TTC549 (cell line): ENCODE measurements at regions not wholly inside any gene's neighbourhood (a gene's known extent, or its start where the extent isn't known, plus 50 kb on each side); places are given as distances from the start of the nearest gene placed in this dataset.

Experiments
- FAIRE-seq: peaks from 2 replicates; lab custom pipeline; 2012; peaks lifted over from hg19 to GRCh38; lab: Jason Lieb, UNC

DNA sequence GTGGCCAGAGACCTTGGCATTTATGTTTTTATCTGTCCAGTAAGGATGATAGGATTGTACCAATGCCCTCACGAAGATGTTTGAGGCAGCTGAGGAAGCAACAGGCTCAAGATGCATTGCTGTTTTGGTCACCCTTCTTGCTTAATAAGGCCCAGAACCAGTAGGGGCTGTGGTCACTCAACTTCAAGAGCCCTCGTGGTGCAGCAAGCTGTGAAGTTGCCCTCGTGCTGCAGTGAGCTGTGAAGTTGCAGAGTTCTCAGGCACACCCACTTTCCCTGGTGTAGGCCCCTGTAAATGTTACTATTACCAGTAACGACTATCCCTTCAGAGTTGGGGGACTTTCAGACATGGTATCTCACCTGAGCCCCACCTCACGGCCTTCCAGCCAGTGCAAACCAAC lies 207.6 kb upstream of the LYZL1 start:
- no peak for FAIRE-seq

DNA sequence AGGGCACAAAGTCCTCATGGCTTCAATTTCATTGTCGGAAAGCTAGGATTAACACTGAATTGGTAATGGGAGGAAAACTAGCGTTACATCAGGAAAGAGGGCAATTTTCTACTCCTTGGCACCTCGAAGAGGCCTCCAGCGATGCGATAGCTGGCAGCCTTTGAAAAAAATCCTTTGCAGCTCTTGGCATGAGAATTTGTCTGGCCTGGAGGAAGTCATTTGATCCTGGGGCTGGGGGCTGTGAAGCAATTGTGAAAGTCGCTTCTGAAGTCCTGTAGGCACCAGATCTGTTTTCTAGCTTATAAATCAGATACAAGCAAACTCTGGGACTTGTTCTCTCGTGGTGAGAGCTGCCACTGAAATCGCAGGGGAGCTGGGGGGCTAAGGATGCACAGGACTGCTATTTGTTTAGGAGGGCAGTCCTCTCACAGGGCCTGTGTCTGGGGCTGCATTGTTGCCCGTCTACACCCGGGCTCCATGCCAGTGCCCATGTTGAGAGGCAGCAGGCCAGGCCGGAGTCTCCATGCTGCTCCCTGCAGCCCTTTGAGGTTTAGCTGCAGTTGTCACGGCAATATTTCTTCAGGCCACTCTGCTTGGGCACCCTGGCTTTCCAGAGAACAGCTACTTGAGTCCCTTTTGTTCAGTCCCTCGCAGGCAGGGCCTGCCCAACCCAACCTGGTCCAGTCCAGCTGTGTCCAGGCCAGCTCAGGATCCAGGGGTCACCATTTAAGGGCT lies 206.8 kb upstream of the LYZL1 start:
- no peak for FAIRE-seq

DNA sequence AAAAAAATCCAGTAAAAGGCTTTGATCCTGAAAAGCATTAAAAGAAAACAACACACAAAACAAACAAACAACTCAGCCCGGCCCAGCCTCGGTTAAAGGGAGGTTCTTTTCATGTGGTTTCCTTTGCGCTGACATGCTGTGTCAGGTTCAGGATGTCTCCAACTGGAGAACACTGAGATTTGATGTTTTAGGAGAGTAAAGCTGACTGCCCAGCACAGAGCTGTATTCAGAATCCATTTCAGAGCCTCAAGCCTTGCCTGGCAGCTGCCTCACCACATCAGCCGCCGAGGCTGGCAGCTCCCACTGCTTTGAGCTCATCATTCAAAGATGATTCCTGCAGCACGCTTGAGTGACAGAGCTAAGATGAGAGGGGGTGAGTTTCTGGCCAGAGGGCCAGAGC lies 205.8 kb upstream of the LYZL1 start:
- FAIRE-seq: no peak

DNA sequence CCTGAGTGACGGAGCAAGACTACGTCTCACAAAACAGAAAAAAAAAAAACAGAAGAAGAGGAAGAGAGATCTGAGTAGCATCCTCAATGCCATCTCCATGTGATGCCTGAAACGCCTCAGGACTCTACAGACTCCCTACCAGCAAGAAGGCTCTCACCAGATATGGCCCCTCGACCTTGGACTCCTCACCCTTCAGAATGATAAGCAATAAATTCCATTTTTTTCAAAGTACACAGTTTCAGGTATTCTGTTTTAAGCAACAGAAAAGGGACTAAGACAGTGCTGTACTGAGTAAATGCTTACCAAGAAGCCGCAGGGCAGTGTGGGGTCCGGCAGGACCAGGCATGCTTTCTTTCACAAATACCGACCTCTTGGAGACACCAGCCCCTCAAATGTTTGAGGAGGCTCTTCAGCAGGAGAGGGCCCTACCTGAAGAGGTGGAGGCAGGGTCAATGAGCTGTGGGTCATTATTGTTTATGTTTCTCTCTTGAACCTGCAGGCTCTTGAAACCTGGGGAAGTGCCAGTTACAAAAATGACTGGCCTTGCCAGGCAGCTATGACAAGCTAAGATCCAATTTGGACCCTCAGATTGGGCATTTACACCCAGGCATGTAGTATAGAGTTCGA lies 204.1 kb upstream of the LYZL1 start:
- FAIRE-seq: no peak

DNA sequence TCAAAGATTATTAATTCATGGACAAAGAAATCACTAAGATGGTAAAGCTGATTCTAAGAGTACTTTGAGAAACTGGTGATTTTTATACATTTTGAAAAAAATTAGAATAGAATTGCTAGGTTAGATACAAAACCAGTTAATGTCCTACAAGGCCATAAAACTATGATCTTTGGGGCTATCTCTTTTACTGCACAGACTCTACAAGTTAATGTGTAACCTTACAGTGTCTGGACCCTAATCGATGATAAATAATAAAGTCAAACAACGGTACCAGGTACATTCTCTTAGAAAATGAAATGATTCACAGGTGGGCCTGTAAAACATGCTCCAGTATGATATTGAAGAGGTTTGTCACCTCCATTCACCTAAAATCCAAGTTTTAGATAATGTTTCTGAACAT lies 199.8 kb upstream of the LYZL1 start:
- no peak for FAIRE-seq

DNA sequence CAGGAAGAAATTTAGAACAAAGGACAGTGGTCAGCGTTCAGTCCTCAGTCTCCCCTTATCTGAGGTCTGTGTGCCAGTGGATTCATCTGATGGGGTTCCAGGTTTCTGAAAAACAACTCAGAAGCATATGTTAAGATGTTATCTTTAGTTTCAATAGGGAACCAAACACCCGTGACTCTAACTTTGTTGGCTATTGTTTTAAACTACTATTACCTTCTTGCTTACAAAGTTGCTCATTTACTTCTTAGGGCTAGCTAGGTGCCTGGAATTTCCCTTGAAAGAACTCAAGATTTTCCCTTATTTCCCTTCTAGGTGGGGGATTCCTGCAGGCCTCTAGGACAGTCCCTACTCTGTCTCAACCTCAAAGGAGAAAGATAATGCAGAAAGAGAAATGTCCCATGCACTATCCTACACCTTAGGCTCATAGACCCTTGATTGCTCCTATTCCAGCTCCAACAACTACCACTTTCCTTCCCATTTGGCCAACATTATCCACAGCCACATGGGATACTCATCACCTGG lies 192.5 kb upstream of the LYZL1 start:
- FAIRE-seq: no peak

DNA sequence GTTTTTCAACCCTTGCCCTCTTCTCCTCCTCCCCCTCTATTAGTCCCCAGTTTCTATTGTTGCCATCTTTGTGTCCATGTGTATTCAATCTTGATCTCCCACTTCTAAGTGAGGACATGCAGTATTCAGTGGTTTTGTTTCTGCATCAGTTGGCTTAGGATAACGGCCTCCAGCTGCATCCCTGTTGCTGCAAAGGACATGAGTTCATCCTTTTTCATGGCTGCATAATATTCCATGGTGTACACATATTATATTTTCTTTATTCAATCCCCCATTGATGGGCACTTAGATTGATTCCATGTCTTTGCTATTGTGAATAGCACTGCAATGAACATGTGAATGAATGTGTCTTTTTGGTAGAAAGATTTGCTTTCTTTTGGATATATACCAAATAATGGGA lies 190.4 kb upstream of the LYZL1 start:
- FAIRE-seq: no peak

DNA sequence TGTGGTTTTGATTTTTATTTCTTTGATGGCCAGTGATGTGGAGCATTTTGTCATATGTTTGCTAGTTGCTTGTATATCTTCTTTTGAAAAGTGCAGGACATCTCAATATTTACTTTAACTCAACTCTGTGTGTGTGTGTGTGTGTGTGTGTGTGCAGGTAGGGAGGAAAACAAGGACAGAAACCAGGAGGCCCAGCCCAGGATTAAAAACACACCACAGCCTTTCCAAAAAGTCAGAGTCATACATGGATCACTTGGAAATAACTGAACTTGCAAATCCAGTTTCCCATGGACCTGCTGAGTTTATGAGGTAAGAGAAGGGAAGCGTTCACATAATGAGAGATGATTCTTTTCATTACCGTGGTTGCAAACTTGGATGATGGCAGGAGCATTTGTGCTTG lies 189.9 kb upstream of the LYZL1 start:
- FAIRE-seq: no peak

DNA sequence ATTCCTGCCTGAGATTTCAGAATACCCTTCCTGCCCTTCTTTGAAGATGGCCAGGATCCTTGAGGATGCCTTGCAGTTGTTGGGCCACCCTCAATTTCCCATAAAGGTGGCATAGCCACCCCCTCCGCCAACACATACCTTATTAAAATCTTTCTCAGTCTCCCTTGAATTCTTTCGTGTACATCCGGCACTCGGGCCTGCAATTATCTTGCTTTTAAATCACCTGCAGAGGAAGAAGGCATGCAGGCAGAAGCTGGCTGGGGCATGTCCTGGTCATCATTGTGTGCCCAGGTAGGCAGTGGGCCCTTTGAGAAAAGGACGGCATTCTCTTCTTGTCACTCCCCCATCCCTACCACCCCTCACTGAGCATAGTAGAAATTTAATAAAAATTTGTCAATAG lies 189.5 kb upstream of the LYZL1 start:
- no peak for FAIRE-seq

DNA sequence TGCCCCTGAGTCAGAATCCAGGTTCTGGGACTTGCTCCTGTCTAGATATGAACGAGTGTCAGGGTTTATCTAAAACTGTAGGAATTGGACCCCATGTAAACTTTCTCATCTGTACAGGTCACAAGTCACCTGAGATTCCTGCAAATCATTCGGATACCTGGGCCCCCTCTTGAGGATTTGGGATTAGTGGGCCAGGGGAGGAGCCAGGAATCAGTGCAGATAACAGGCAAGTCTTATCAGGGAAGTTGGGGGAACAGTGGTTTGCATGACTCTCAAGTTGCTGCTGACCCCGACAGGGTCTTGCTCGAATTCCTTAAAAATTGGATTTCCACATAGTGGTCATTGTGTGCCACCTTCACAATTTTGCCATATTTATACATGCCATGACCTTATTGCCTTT lies 188.4 kb upstream of the LYZL1 start:
- FAIRE-seq: no peak

DNA sequence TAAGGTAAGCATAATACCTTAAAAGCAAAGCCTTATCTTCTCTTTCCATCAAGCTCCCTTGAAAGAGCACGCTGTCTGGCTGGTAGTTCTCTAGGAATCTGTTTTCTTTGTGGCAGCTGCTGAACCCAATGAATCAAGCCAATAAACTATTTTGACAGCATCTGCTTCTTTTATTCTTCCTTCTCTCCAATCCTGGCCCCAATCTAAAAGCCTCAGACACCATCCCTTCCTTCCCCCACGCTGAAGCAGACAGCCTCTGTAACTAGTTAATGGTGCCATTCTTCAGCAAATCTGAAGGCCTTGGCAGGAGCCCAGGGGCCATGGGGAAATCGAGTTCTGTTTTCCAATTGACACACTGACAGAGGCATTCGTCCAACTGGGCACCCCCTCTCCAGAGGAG lies 186.6 kb upstream of the LYZL1 start:
- FAIRE-seq: no peak

DNA sequence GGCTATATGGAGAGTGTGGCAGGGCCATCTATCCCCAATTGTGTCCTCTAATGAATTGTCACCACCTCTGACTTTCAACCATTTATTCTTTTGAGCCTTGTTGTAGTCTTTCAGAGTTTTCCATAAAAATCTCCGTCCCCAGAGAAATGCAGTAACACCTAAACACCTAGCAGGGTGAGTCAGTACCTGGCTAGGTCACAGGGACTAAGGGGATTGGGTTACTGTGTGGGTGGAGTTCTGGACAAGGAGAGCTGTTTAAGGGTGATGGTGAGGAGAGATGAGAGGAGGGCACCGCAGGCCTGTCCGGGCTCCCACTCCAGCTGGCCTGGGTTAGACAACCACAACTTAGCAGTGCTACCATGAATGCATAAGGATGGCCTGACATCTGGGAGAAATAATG lies 186.2 kb upstream of the LYZL1 start:
- FAIRE-seq: no peak

DNA sequence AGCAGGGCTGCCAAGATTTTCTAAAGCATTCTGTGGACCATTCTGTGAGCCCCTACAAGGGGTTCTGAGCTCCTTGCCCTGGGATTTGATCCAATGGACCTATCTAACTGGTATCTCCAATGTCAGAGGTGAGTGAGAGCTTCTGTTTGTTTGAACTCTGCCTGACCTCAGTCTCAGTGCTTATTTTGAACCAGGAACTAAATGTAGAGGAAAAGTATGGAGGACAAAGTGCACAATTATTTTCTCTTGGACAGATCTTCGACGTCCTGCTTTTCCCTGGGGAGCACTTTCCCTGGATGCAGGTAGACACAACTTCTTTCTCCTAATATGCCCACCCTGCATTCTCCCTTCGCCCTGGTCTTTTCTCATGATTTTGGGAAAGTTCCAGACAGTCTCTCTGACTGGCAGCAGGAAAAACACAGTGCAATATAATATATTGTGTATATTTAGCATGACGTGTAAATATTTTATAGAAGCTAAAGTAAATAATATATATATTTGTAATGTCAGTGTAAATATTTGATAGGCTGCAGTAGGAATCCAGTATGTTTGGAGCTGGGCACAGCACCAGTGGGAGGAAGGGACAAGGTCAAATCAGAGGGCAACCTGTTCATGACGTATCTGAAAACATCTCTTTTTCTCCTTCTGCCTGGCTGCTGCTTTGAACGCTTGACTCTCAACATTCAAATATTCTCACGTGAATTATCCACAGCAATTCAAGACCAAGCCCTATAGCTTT lies 184.0 kb upstream of the LYZL1 start:
- FAIRE-seq: no peak

DNA sequence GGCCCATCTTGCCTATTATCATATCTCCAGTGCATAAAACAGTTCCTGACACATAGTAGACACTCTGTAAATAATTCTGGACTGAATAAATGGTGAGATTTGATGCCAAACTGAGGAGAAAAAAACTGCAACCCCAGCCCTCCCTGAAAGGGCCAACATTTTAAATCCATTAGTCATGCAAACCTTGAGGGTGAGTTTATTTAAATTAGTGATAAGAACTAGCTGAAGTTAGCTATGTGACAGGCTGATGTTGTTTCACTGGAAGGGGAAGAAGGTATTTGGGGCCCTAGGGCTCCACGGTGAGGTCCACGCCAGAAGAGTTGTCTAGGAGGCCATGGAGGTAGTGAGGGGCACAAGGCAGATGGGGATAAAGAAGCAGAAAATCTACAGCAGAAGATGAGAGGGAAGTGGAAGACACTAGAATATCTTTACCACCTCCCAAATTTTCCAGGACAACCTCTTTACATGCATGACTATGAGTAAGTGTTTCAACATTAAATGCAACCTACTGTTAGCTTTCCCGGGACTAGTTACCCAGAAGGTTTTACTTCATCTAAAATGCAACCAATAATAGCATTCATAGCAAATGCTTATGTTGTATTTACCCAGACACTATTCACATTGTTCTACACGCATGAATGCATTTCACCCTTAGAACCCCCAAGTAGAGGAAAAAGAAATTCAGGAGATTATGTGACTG lies 183.2 kb upstream of the LYZL1 start:
- no peak for FAIRE-seq

DNA sequence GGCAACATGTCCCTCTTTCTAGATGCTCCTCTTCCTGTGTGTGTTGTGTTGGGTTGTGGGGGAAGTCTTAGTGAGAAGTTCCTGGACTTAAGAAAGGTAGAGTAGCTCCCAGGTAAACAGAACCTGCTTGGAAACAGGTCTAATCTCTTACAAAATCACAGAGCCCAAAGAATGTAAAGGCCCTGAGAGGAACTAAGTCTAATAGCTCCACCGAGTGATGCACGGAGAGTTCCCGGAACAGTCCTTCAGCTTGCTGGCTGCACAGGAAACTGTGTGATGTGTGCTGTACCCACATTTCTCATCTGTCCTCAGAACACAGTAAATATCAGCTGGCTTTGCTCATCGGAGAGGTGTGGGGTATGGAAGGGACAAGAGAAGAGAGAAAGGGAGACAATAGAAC lies 182.6 kb upstream of the LYZL1 start:
- no peak for FAIRE-seq

DNA sequence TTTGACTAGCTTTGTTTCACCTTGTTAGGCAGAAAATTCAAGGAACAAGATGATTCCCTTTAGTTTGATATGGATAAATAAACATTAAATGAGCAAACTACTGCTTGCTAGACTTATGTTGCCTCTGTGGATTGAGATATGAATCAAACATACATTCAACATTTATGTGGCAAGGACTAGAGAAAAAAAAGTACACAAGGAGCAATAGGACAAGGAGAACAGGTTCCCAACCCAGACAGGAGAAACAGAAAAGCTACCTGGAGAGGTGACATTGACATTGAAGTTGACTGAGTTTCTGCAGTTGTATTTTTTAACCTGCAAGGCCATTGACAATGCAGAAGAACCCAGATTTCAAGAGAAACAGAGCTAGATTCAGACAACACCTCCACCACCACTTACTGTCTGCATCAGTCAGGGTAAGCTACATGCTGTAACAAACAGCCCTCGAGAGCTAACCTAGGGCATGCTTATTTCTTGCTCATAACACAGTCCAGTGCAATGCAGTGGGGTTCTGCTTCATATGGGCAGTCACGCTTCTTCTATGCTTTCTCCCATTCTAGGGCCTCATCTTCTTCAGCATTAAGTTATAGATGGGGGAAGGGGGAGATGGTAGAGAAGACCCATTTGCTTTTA lies 180.9 kb upstream of the LYZL1 start:
- no peak for FAIRE-seq

DNA sequence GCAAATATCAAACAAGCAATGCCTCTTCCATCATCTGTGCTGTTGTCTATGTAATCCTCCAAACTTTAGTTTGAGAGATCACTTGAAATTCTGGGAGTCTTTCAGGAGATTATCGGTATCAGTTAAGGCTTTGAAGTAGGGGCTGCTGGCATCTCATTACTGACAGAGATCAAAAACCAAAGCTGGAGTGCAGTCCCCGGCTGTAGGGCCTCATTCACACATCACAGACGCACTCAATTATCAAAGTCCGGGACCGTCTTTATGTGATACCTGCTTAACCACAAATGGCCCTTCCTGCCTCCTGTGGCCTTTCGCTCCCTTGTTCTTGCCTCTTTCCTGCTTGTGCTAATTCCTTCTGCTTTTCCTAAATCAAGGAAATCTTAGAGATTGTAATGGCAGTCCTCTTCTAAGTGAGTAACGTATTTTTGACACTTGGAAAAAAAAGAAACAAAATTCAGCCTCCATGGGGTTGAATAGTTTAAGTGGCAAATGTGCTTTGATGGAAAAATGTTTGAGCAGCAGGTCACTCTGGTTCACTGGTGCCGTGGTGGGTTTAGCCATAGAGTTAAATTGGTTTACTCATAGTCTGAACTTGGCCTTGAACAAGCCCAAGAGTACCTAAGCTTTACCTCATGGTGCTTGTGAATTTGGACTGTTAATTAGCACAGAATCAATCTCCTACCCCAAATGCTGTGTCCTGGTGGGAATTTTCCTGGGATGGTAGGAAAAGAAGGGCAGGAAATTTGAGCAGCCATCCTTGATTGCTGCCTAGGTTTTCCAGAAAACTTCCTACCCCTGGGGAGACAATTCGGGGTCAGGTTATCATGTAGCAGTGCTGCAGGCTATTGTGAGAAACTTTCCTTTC lies 178.9 kb upstream of the LYZL1 start:
- no peak for FAIRE-seq

DNA sequence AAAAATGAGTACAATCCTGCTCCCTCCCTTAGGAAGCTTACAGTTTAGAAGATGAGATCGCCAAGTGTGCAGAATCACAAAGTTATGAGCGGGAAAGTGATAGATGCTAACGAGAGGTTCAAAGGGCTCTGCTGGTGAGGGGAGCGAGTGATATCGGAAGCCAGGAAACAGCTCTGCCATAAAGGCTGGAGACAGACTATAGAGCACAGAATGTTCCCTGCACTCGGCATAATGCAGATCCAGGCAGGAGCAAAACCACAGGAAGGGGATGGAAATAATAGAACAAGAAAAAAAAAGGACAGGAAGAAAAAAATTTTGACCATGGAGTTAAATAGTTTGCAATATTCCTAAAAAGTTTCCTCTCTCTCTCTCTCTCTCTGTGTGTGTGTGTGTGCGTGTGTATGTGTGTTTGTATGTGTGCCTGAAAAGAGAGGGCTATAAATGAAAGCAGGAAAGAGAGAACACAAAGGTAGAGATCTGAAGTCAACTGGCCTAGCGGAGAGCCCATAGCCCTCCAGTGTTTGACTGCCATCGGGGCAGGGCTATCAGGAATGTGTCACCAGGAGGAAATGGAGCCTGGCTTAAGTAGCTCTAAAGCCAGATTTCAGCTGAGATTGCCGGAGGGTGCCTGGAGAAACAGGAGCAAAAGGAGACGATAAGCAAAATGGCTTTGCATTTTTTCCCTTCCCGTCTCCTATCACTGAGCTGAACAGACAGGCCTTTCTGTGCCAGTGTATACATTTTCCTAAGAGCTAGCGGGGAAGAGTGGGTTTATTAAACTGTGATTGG lies 175.8 kb upstream of the LYZL1 start:
- no peak for FAIRE-seq

DNA sequence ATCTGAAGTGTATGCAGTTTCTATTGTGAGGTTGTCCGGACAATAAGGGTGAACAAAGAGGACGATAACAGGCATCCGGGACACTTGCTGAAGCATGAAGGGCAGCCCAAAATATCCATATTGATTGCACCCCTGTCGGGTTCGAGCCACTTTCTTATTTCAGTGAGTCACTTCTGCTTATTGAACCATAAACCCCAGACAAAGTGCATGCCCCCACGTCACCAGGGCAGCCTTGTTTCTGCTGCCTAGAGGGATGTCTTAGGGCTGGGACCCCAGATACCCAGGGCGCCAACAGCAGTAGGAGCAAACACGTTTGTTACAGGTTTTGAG lies 175.3 kb upstream of the LYZL1 start:
- no peak for FAIRE-seq

DNA sequence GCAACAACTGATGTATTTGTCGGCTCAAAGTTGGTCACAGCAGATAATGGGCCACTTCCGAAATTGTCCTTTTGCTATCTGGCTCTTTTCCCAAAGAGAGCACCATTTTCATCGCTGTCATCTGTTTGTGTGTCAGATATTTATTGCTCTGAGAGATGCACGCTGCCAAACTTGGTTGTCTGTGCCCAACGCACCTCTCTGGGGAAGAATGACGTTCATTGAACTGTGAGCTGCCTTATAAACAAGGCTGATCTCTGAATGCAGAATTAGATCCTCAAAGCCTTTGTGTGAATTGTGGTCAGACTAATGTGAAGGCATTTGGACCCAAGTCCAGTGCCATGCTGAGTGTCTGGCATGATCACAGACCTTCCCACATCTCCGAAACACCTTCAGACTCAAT lies 174.7 kb upstream of the LYZL1 start:
- no peak for FAIRE-seq

DNA sequence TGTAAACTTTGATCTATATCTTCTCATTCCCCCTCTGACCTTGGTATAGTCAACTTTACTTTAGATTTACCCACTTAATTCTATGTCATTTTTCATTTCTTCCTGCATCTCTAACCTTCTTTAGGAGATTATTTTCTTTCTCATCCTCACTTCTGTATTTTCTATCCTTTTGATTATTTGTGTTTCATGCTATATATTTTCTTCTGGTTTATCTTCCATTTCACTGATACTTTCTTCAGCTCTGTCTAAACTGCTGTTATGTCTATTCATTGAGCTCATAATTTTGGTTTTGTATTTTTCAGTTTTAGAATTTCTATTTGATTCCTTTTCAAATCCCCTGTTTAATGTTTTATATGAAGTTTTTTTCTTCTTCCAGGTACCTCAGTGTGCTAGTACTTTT lies 171.1 kb upstream of the LYZL1 start:
- no peak for FAIRE-seq
